NCI-H2107 treated with DMSO at 0.1 percent for 48 hours (cell line): ENCODE measurements at regions not wholly inside any gene's neighbourhood (a gene's known extent, or its start where the extent isn't known, plus 50 kb on each side); places are given as distances from the start of the nearest gene placed in this dataset.
"Not testable (repeated sequence)": the region's sequence is repeated elsewhere in the genome, so short reads cannot be mapped to it uniquely, and the experiment has no call there.

ENCODE experiments used
- DNase-seq: peaks from one replicate; lab custom pipeline; 2025; ENCODE audit not compliant: unreplicated experiment; lab: John Stamatoyannopoulos, UW

DNA sequence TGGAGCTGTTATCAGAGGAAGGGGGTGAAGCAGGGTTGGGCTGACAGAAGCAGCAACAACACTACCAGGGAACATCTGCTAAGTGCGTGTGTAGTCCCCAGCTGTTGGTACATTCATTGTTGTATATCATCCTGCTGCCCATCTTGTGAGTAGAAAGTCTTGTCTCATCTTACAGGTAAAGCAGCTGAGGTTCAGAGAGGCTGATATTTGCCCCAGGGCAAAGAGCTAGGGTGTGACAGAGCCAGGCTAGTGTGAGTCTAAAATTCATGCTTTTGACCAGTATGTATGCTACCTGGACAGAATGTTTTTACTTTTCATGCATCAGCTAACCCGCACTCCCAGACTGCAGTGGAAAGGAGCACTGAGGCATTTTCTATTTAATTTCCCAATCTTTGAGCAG is 221.6 kb downstream of the STK31 start:
- DNase-seq, result no peak

DNA sequence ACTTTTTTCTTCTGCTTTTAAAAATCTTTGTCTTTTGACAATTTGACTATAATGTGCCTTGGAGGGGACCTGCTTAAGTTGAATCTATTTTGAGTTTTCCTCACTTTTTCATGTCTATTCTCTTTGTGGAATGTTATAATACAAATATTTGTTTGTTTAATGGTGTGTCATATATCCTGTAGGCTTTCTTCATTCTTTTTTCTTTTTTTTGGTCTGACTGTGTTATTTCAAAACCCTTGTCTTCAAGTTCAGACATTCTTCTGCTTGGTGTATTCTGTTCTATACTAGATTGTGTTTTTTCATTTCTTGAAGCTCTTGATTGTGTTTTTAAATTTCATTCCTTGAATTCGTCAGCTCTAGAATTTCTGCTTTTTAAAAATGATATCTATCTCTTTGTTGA is 228.2 kb downstream of the STK31 start:
- no peak for DNase-seq

DNA sequence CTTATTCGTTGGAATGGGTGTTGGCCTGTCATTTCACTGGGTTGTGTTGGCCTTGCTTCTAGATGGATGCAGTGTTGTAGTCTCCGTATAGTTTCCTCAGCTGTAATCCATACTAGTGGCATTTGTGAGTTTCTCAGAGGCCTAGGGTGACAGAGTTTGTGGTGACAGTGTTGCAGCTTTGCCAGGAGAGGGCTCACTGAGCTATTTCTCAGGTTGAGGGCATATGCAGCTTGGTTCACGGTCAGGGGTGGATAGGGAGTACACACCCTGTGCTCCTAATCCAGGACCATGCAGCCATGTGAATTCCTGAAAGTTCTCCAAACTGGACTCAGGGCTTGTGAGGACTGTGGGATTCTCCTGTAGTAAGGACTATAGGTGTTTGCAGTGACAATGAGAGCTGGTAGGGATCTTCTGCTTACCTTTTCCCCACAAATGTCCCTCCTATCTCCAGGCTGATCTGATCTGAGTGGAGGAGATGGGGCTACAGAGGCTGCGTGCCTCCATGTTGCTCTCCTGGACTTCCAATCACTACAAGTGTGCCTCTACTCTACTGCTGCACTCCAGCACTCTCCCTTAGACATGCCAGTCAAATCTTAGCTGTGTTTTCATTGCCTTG is 229.0 kb downstream of the STK31 start:
- peak; percentile 22 for DNase-seq

DNA sequence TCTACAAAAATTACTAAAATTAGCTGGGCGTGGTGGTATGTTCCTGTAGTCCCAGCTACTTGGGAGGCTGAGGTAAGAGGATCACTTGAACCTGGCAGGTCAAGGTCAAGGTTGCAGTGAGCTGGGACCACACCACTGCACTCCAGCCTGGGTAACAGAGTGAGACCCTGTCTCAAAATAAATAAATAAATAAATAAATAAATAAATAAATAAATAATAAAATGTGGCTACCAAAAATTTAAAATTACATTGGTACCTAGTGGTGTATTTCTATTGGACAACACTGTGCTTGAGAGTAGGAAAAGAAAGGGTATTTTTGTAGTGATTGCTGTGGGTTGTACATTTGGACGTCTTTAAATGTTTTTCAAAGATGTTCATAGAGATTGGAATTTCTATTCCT is 229.7 kb downstream of the STK31 start:
- not testable (repeated sequence) for DNase-seq

DNA sequence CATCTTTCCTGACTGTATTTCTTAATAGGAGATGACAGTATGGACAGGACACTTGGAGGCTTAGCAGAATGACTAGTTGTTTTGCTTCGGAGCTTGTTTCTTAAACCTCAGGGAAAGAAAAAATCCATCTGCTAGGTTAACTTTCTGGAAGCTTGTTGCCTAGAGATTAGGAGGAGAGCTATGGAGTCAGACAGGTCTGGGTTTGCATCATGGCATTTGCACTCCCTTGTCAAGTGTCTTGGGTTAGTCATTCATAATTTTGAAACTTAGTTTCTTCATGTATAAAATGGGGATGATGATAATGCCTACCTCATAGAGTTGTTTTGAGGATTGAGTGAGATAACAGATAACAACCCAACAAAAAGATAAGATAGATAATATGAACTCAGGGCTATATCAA is 231.5 kb downstream of the STK31 start:
- DNase-seq, result no peak

DNA sequence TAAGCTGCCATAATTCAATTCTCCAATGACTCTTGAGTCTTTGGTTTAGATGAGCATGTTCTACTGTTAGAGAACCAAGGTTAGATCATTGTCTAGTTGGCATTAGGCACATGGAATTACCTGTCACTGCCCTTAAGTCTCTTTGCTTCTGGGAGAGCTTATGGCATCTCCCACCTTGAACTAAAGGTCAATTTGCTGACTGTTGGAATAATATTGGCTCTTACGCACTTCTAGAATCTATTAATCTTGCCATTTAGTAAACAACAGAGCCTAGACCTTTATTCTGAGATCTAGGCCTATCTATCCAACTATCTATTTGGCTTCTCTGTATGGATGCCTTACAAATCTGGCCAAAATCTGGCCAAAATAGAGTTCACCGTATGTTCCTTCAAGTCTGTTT is 232.0 kb downstream of the STK31 start:
- DNase-seq, result no peak

DNA sequence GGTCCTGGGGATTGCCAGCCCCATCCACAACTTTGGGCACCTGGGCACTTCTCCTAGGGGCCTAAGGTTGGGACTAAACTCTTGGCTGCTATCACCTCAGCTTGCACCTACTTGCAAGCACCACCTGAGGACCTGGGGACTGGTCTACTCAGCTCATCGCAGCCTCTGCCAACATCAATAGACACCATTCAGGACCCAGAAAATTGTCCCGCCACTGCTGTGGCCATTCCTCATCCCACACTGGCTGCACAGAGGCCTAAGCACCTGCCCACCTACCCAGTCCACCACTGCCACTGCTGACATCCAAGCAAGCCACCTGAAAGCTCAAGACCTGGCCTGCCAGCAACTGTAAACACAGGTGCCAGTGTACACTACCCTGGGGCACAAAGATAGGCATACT is 234.1 kb downstream of the STK31 start:
- DNase-seq, result no peak

DNA sequence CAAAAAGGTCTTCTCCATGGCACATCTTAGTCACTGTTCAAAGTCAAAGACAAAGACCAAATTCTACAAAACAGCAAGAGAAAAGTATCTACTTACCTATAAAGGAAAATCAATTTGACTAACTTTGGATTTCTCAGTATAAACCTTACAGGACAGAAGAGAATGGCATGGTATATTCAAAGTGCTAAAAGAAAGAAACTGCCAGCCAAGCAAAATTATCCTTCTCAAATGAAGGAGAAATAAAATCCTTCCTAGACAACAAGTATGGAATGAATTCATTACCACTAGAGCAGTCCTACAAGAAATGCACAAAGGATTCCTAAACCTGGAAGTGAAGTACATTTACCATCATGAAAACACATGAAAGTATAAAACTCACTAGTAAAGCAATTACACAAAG is 235.5 kb downstream of the STK31 start:
- DNase-seq, result no peak

DNA sequence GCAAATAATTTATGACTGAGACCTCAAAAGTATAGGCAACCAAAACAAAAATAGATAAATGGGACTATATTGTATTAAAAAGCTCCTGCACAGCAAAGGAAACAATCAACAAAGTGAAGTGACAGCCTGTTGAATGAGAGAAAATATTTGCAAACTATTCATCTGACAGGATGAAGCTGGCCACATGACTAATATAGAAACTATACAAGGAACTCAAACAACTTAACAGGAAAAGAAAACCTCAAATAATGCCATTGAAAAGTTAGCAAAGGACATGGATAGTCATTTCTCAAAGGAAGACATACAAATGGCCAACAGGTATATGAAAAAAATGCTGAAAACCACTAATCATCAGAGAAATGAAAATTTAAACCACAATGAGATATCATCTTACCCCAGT is 245.1 kb downstream of the STK31 start:
- DNase-seq, result no peak

DNA sequence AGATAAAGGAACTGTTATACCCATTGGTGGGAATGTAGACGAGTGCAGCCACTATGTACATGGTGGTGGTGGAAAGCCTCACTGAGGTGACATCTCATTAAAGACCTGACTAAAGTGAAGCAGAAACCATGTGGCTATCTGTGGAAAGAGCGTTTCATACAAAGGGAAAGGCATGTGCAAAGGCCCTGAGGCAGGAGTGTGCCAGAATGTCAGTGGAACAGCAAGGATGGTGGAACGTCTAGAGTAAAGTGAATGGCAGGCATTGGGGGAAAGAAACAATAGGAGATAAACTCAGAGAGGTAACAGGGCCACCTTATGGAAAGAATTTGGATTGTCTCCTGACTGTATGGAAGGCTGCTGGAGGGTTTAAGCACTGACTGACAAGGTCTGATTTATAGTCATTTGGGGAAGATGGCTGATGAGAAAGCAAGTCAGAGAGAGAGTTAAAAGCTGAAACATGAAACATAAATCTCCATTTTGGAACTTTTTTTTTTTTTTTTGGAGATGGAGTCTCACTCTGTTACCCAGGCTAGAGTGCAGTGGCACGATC is 245.7 kb downstream of the STK31 start:
- no peak for DNase-seq

DNA sequence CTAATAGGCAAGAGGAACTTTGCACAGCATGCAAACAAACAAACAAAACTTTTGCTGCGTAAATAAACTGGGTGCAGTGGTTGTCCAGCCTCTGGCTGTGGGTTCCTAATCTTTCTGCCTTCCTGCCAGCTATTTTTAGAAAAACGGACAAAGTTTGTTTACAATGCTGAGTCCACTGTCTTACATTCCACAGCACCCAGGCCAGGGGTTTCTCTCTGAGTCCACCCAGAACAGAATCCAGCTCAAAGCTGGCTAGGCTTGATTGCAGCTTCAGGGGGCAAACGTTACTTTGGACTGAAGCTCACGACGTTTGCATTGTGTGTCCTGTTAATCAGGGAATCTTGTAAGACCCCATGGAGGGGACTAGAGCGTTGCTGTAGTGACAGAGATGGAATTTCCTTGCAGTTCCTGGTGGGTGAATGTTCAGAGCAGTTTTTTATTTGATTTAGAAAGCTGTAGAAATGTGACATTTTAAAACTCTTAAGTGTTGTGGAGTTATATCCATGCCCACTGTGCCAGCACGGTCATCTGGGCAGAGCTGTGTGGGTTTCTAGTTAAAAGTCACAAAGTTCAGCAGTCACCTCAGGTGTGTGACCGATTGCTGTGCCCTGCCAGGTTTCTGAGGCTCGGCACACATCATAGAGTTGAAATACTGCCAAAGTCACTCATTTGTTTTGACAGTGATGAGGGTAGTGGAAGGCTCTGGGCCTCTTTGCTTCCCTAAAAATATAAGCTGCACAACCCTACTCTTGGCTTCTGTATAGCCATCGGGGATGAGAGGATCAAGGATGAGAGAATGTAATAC is 247.0 kb downstream of the STK31 start:
- DNase-seq, result no peak

DNA sequence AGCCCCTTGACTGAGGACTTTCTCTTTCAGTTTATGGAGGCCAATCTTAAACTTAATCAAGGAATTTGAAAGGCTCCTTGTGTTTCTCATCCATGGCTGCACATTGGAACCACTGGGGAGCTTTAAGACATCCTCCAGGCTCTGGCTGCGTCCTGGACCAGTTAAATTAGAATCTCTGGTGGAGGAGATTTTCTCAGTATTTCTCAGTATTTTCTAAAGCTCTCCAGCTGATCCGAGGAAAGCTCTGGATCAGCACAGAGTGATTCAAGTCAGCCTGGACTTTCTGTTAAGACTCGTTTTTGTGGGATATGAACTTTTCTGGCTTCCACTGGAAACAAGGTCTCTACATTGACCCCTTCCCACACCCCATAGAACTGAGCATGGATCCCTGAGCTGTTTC is 249.8 kb downstream of the STK31 start:
- DNase-seq, result no peak

DNA sequence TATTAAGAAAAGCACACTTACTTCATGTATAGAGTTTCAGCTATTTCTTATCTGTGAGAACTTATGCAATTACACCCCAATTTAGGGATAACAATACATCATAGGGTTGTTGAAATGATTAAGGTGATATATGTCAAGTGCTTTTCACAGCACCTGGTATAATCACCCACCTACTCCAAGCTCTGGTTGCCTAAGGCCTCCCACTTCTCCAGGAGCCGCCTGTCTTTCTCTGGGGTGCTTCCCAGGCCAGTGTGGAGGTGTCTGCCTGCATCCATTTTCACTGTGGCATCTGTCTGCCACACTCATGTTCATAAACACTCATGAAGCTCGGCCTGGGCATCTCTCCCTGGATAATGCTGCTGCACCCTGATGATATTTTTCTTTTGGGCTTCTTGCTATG is 250.3 kb downstream of the STK31 start:
- DNase-seq, result no peak

DNA sequence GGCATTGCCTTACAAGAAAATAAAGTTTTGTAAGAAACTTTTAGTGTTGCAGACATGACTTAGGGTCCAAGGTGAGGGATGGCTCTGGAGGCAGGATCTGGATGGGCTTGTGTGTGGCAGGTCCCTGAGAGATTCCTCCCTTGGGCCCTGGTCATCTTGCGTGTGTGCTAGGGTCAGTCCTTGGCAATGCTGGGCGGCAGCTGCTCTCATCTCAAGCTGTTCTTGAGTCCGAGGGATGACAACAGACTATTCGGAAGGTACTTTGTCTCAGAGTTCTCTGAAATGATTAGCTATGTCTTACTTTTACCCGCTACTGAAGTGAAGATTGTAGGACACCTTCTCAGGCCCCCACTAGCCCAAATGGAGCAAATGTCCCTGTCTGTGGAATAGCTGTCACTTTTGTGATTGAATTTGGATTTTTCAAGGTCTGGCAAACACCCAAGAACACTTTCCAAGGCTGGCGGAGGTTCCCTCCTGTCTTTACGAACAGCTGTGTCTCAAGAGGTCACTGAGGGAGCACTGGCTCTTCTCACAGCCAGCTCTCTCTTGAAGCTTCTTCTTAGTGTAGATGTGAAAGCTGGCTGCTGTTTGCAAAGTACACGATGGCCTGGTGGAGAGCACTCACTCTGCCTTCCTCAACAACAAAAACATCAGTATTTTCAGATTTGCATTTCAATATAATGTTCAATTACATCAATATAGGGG is 253.6 kb downstream of the STK31 start:
- no peak for DNase-seq

DNA sequence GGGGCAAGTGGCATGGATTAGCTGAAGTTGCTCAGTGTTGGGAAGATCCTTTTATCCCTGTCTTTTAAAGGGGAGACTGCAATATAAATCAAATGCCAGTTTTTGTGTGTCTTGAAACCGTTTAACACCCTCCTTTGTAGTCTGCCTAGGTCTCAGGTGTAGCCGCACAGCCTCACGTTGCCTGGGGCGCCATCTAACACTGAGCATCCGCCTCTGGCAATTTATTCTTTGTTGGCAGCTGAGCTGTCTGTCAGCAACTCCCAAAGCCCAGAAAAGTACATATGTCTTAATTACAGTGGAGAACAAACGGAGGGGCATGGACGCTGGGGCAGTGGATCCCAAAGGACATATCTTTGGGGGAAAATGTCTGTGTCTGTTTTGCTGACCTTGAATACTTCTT is 254.7 kb downstream of the STK31 start:
- no peak for DNase-seq

DNA sequence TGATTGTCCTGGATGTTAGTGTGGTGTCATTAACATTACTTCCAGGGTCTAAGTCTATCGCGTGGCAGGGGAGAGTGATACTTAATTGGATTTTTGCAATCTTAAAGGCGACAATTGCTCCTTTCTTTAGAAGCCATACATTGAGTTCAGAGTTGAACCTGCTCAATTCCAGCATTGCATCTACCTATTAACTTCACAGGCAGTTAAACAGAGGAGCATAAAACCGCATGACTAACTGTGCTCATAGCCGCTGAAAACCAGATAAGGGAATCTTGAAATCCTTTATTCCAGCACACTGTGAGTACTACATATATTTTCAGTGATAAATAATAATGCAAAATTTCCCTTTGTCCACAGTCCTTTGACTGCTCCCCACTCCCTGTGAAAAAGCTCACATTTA is 255.3 kb downstream of the STK31 start:
- no peak for DNase-seq

DNA sequence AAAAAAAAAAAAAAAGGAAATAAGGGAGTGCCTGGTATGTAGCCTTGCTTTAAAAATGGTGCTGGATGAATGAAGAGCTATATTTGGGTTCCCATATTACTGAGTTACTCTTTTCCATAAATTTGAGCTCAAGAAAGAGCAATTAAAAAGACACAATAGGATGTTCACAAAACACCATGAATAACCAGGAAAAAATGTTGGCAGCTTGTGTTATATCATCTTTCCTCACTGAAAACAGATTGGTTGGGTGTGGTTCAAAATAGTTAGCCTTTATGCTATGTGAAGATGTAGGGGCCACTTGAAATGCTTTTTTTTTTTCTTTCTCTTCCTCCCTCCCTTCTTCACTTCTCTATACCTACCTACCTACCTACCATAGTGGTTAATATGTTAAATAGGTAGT is 256.9 kb downstream of the STK31 start:
- DNase-seq, result no peak

DNA sequence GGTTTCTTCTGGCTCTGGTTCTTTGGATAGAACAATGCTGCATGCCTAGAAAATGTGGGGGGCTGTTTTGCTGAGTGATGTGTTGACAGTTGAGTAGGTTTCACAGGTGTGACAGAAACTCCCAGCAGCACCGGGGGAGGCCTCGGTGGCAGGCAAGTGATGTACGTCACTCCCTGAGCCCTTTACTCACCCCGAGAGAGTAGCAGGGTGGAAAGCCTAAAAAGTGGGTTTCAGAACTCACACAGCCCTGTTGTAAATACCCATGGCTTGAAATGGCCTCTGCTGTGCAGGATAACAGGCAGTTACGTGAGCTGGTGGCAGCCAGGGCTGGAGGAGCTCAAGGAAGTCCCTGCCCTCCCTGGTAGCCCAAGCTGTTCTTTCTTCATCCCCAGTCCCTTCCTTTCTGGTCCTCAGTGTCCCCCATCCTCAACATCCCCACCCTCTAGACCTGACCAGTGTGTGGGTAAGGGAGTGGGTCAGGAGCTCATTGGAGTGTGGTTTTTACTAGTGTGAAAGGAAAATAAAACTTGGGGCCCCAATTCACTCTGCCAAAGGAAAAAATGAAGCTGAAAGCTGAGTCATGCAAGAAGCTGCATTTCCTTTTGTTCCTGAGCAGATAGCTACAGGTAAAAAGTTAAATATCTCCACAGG is 258.1 kb downstream of the STK31 start:
- no peak for DNase-seq

DNA sequence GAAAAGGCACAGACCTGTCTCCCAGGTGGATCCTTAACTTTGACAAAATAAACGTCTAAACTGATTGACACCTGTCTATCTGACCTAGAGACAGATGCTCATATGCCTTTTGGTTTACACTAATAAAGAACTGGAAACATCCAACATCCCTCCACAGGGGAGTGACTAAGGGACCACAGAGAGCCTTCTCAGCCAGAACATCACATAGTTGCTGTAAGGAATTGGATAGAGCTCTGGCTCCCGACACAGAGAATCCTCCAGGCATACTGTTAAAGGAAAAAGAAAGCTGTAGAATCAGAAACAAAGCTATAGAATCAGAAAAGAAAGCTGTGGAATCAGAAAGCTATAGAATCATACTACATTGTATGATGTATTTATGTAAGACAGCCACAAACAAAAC is 258.8 kb downstream of the STK31 start:
- no peak for DNase-seq

DNA sequence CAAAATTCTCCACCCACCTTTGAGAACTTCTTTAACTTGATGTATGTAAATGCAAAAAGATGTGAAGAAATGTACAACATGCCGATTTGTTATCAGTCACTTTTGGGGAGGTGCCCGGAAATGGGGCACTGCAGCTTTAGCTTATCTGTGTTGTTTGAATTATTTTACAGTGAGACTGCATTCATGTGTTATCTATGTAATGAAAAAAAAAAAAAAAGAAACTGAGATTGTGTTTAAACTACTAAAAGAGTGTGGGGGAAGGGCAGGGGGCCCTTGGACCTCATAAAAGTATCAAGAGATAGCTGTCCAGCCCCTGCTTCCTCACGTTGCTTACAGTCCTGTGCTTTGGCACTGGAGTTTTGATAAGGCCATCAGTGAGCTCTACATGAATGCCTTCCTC is 259.4 kb downstream of the STK31 start:
- DNase-seq, result no peak

DNA sequence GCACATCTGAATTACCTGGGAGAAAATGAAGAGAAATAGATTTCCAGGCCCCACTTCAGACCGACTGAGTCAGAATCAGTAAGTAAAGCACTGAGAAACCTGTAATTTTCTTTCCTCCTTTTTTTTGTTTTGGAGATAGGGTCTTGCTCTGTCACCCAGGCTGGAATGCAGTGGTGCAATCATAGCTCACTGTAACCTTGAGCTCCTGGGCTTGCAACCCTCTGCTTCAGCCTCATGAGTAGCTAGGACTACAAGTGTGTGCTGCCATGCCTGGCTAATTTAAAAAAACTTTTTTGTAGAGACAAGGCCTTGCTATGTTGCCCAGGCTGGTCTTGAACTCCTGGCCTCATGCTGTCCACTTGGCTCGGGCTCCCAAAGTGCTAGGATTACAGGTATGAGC is 260.2 kb downstream of the STK31 start:
- DNase-seq, result no peak

DNA sequence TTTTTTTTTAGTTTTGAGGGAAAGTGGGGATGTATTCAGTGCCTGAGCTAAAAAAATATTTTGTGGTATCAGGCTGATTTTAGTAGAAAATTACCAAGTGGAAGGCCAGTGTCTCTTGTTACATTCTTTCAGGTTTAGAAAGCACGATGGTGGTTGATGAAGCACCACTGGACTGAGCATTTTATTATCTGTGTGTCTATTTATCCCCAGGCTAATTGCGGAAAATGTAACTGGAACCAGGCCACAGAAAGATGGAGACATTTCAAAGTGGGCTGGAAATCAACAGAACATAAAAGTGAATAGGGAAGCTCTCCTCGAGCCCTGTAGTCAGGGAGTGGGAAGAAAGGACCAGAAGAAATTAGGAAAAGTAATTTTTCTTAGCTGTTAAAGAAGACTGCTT is 261.0 kb downstream of the STK31 start:
- DNase-seq, result no peak
